ENCODE measurements at regions not wholly inside any gene's neighbourhood (a gene's known extent, or its start where the extent isn't known, plus 50 kb on each side); places are given as distances from the start of the nearest gene placed in this dataset.

DNA sequence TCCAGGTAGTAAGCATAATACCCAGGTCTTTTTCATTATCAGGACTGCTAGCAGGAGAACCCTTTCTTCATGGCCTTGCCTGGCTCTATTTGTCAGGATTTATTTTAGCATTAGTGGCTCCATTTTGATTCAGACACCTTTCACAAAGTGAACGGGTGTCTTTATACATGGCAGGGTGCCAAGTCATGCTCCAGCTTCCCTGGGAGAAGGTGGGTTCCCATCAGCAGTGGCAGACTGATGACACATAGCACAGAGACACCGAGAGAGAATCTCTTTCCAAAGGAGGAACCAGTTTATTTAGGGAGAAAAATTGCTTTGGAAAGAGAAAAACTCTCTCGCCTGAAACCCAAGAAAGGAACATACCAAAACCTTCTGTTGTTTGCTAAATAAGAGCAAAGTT is 135.3 kb upstream of the TMTC4 start:
- no peak for DNase-seq (ENCODE audit: low spot score)
- H3K27ac ChIP-seq = no peak overlapping the region
- no peak for ATAC-seq (ENCODE audit: insufficient number of reproducible peaks, low FRiP score, low read depth)
- no peaks in the 10 kb centered on the region for H3K9me3 ChIP-seq
- H3K4me1 ChIP-seq (ENCODE audit: control insufficient read depth in 1 of 2, low read depth in 2 of 2) = no peaks in the 10 kb centered on the region
- no peaks in the 10 kb centered on the region for H3K36me3 ChIP-seq
- TF ChIP-seq, protein P1, sequence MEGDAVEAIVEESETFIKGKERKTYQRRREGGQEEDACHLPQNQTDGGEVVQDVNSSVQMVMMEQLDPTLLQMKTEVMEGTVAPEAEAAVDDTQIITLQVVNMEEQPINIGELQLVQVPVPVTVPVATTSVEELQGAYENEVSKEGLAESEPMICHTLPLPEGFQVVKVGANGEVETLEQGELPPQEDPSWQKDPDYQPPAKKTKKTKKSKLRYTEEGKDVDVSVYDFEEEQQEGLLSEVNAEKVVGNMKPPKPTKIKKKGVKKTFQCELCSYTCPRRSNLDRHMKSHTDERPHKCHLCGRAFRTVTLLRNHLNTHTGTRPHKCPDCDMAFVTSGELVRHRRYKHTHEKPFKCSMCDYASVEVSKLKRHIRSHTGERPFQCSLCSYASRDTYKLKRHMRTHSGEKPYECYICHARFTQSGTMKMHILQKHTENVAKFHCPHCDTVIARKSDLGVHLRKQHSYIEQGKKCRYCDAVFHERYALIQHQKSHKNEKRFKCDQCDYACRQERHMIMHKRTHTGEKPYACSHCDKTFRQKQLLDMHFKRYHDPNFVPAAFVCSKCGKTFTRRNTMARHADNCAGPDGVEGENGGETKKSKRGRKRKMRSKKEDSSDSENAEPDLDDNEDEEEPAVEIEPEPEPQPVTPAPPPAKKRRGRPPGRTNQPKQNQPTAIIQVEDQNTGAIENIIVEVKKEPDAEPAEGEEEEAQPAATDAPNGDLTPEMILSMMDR (IDR thresholded peaks at IDR 0.05) = no peak
- no peak overlapping the region for H3K4me3 ChIP-seq
- H3K27me3 ChIP-seq (replicated peaks; ENCODE audit: insufficient read depth) = no peaks in the 10 kb centered on the region

DNA sequence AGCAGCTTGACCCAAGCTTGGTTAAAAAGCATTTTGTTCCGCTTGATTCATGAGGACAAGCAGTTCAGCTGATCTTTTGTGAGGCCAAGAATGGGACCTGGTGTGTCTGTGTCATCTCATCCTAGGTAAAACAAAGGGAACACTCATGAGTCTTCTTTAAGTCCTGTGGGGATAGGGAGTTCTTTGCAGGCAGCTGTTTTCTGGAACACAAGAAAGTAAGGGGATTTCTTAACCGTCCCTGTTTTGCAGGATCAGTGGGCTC is 134.5 kb upstream of the TMTC4 start:
- DNase-seq (ENCODE audit: low spot score) (no peak), ATAC-seq (ENCODE audit: insufficient number of reproducible peaks, low FRiP score, low read depth) (no peak)
- Histone ChIP-seq H3K4me1 (ENCODE audit: control insufficient read depth in 1 of 2, low read depth in 2 of 2) (no peaks in the 10 kb centered on the region), H3K9me3 (no peaks in the 10 kb centered on the region), H3K36me3 (no peaks in the 10 kb centered on the region), H3K27ac (no peak overlapping the region), H3K4me3 (no peak overlapping the region), H3K27me3 (replicated peaks; ENCODE audit: insufficient read depth) (no peaks in the 10 kb centered on the region)
- TF ChIP-seq, protein P1 (IDR thresholded peaks at IDR 0.05) = no peak

GRCh38 chr13:100808330-100809128 is 133.9 kb upstream of the TMTC4 start:
- TF ChIP-seq, protein P1 (IDR thresholded peaks at IDR 0.05) = no peak
- DNase-seq (ENCODE audit: low spot score) (no peak), ATAC-seq (ENCODE audit: insufficient number of reproducible peaks, low FRiP score, low read depth) (no peak)
- Histone ChIP-seq H3K9me3 (no peaks in the 10 kb centered on the region), H3K36me3 (no peaks in the 10 kb centered on the region), H3K27me3 (replicated peaks; ENCODE audit: insufficient read depth) (no peaks in the 10 kb centered on the region), H3K27ac (no peak overlapping the region), H3K4me3 (no peak overlapping the region), H3K4me1 (ENCODE audit: control insufficient read depth in 1 of 2, low read depth in 2 of 2) (no peaks in the 10 kb centered on the region)

DNA sequence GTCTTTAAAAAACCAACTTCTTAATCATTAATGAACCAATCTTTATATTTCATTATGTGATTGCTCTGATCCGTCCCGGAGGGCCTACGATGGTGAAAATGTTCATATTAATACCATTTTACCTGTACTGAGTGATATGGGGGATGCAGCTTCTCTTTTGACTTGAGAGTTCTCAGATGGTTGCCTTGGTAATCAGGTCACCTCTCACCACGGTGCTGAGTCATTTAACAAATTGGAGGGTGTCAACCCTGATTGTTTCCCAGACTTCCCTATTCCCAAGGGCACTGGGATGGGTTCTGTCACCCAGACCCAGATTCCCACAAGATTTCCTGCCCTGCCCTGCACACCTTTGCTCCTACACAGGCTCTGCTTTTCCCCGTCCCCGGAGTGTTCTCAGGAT is 128.5 kb upstream of the TMTC4 start:
- H3K4me1 ChIP-seq (ENCODE audit: control insufficient read depth in 1 of 2, low read depth in 2 of 2) = no peaks in the 10 kb centered on the region
- H3K27me3 ChIP-seq (replicated peaks; ENCODE audit: insufficient read depth) = no peaks in the 10 kb centered on the region
- H3K27ac ChIP-seq = no peak overlapping the region
- H3K9me3 ChIP-seq = no peaks in the 10 kb centered on the region
- TF ChIP-seq, protein P1 (IDR thresholded peaks at IDR 0.05) = no peak
- no peak overlapping the region for H3K4me3 ChIP-seq
- H3K36me3 ChIP-seq = no peaks in the 10 kb centered on the region
- ATAC-seq (ENCODE audit: insufficient number of reproducible peaks, low FRiP score, low read depth) (no peak), DNase-seq (ENCODE audit: low spot score) (no peak)

DNA sequence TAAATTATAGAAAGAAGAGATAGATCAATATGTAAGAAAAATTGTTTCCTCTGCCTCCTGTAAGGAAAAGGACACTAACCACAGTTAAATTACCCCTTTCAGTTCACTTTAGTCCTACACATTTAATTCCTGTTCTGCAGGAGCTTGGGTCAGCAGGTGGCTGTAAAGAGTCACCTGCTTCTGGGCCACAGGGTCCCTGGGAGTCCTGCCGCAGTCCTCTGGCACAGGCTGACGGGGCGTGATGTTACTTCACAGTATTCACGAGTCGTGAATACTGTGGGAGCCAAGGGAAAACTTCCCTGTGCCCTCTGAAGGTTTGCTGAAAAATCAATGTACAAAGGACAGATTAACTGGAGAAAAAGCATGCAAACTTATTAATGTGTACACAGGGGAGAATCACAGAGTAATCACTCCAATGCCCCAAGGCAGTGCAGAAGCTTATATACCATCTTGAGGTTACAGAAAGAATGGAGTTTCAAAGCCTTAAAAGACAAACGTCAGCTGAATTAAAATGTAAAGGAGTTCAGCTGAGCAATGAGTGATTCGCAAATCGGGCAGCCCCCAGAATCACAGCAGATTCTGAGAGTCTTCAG is 125.8 kb upstream of the TMTC4 start:
- no peak for ATAC-seq (ENCODE audit: insufficient number of reproducible peaks, low FRiP score, low read depth)

More for the DNA sequence above, 125.8 kb upstream of the TMTC4 start:
- no peaks in the 10 kb centered on the region for H3K4me1 ChIP-seq (ENCODE audit: control insufficient read depth in 1 of 2, low read depth in 2 of 2)
- DNase-seq (ENCODE audit: low spot score) = no peak
- no peaks in the 10 kb centered on the region for H3K27me3 ChIP-seq (replicated peaks; ENCODE audit: insufficient read depth)
- H3K36me3 ChIP-seq = no peaks in the 10 kb centered on the region
- H3K27ac ChIP-seq = no peak overlapping the region
- H3K9me3 ChIP-seq = no peaks in the 10 kb centered on the region
- H3K4me3 ChIP-seq = no peak overlapping the region
- TF ChIP-seq, protein P1 (IDR thresholded peaks at IDR 0.05) = no peak

Measured in thoracic aorta (tissue), 2 donors.